Thyroid gland (tissue), 4 donors: ENCODE measurements at regions not wholly inside any gene's neighbourhood (a gene's known extent, or its start where the extent isn't known, plus 50 kb on each side); places are given as distances from the start of the nearest gene placed in this dataset.
"Not testable (repeated sequence)": the region's sequence is repeated elsewhere in the genome, so short reads cannot be mapped to it uniquely, and the experiment has no call there.

Experiments
- DNase-seq, 2 donors: peaks; one replicate each; pipeline ENCODE4 v3.0.0-alpha.2; 2019
- H3K27ac ChIP-seq, 3 donors: fragments of 200-600 bp; sonication (generic); 1 replicate in 2 of 3; 2 replicates in 1 of 3; pipeline ENCODE4 v1.5.1; 2016 to 2019; ENCODE audit warnings: mild to moderate bottlenecking in 1 of 3, moderate library complexity in 1 of 3
- H3K27me3 ChIP-seq: fragments of 200-600 bp; sonication (generic); one replicate; pipeline ENCODE4 v1.5.1; 2019
- H3K36me3 ChIP-seq, 2 donors: fragments of 200-600 bp; sonication (generic); one replicate each; pipeline ENCODE4 v1.5.1; 2016 to 2019
- H3K4me1 ChIP-seq, 2 donors: fragments of 200-600 bp; sonication (generic); one replicate each; pipeline ENCODE4 v1.5.1; 2017 to 2019
- H3K4me3 ChIP-seq, 3 donors: fragments of 200-600 bp; sonication (generic); replicated peaks in 1 of 3; 1 replicate in 2 of 3; 2 replicates in 1 of 3; pipeline ENCODE4 v1.5.1; 2016; ENCODE audit warnings: mild to moderate bottlenecking in 1 of 3
- H3K9me3 ChIP-seq: fragments of 200-600 bp; sonication (generic); one replicate; pipeline ENCODE4 v1.5.1; 2017
- POLR2A ChIP-seq, 2 donors: fragments of 450-650 bp; IDR thresholded peaks; one replicate each; pipeline ENCODE4 v1.6.1; 2017; ENCODE audit warnings: antibody characterized with exemption in 2 of 2, mild to moderate bottlenecking in 2 of 2, moderate library complexity in 1 of 2
- WGBS, 2 donors: methylation state at CpG; one replicate each; pipeline ENCODE4 v1.1.5; 2017; 5-methylcytosine and 5-hydroxymethylcytosine counted together
- intact Hi-C: fragments of 100-400 bp; cut with DNase I; formaldehyde crosslinking; loops from one replicate; pipeline ENCODE4 v1.15.1; 2023
- TF ChIP-seq, protein P1 (sequence below), 6 experiments: fragments of 200-600 bp in 3 of 6; fragments of 450-650 bp in 3 of 6; sonication (generic) in 3 of 6; IDR thresholded peaks; one replicate each; pipeline ENCODE4 v1.5.1; 2016 to 2019; ENCODE audit warnings: antibody characterized with exemption in 6 of 6, mild to moderate bottlenecking in 2 of 6, inconsistent platforms in 1 of 6, moderate library complexity in 1 of 6

- TF ChIP-seq, protein P1, sequence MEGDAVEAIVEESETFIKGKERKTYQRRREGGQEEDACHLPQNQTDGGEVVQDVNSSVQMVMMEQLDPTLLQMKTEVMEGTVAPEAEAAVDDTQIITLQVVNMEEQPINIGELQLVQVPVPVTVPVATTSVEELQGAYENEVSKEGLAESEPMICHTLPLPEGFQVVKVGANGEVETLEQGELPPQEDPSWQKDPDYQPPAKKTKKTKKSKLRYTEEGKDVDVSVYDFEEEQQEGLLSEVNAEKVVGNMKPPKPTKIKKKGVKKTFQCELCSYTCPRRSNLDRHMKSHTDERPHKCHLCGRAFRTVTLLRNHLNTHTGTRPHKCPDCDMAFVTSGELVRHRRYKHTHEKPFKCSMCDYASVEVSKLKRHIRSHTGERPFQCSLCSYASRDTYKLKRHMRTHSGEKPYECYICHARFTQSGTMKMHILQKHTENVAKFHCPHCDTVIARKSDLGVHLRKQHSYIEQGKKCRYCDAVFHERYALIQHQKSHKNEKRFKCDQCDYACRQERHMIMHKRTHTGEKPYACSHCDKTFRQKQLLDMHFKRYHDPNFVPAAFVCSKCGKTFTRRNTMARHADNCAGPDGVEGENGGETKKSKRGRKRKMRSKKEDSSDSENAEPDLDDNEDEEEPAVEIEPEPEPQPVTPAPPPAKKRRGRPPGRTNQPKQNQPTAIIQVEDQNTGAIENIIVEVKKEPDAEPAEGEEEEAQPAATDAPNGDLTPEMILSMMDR (IDR thresholded peaks at IDR 0.05), result no peak
- no peak for TF ChIP-seq POLR2A (IDR thresholded peaks at IDR 0.05)
- Histone ChIP-seq H3K4me1 (peaks cover 35 to 38% of the 10 kb centered on the region in 2 donors), H3K27me3 (no peaks in the 10 kb centered on the region), H3K9me3 (no peaks in the 10 kb centered on the region), H3K27ac (no peak overlapping the region), H3K36me3 (no peaks in the 10 kb centered on the region), H3K4me3 (no peak overlapping the region)
- no peak for DNase-seq
- intact Hi-C loops, result no loop called here
Observed at GRCh38 chr22:40108396-40108795, 69.3 kb upstream of the TNRC6B start.

DNA sequence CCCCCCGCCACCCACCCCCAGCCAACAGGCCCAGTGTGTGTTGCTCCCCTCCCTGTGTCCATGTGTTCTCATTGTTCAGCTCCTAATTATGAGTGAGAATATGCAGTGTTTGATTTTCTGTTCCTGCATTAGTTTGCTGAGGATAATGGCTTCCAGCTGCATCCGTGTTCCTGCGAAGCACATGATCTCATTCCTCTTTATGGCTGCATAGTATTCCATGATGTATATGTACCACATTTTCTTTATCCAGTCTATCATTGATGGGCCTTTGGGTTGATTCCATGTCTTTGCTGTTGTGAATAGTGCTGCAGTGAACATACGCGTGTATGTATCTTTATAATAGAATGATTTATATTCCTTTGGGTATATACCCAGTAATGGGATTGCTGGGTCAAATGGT is 68.8 kb upstream of the TNRC6B start:
- H3K9me3 ChIP-seq, H3K27me3 ChIP-seq, DNase-seq, intact Hi-C loops, H3K36me3 ChIP-seq, H3K4me3 ChIP-seq, H3K27ac ChIP-seq: not testable (repeated sequence)
- WGBS, 2 donors, result 98% methylated on average over 5 of the region's 5 CpGs
- peaks cover 35 to 41% of the 10 kb centered on the region in 2 donors for H3K4me1 ChIP-seq

DNA sequence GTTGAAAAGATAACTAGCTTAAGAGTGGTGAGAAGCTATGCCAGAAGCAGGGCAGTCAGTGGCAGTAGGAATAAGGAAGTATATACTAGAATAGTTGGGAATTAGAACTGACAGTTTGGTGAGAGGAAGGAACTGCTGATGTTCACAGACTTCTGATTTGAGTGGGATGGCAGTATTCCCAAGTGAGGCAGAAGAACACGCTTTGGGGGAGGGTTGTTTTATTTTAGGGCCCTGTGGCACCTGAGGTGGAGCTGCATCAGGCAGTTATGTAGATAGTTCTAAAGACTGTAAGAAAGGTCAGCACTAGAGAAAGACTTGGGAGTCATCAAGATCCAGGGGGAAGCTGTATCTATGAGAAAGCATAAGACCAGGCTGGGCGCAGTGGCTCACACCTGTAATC is 66.3 kb upstream of the TNRC6B start:
- intact Hi-C loops, result no loop called here

GRCh38 chr22:40112595-40112994 is 65.1 kb upstream of the TNRC6B start:
- Histone ChIP-seq H3K36me3 (no peaks in the 10 kb centered on the region), H3K4me1 (peaks cover 40 to 44% of the 10 kb centered on the region in 2 donors), H3K27me3 (no peaks in the 10 kb centered on the region), H3K4me3 (no peak overlapping the region), H3K27ac (no peak overlapping the region), H3K9me3 (no peaks in the 10 kb centered on the region)
- TF ChIP-seq, protein P1 (IDR thresholded peaks at IDR 0.05), result no peak
- no peak for TF ChIP-seq POLR2A (IDR thresholded peaks at IDR 0.05)
- WGBS, 2 donors, result 88 to 90% methylated on average over 3 of the region's 3 CpGs
- DNase-seq, result no peak
- intact Hi-C loops, result no loop called here

More for the DNA sequence above, 66.3 kb upstream of the TNRC6B start:
- DNase-seq, result no peak
- H3K36me3 ChIP-seq, result no peaks in the 10 kb centered on the region
- H3K4me1 ChIP-seq, result peaks cover 42 to 47% of the 10 kb centered on the region in 2 donors
- 79 to 86% methylated on average over 2 of the region's 2 CpGs for WGBS, 2 donors
- H3K4me3 ChIP-seq, result no peak overlapping the region
- no peak overlapping the region for H3K27ac ChIP-seq
- TF ChIP-seq POLR2A (IDR thresholded peaks at IDR 0.05), result no peak
- TF ChIP-seq, protein P1 (IDR thresholded peaks at IDR 0.05), result no peak
- H3K27me3 ChIP-seq, result no peaks in the 10 kb centered on the region
- H3K9me3 ChIP-seq, result no peaks in the 10 kb centered on the region

DNA sequence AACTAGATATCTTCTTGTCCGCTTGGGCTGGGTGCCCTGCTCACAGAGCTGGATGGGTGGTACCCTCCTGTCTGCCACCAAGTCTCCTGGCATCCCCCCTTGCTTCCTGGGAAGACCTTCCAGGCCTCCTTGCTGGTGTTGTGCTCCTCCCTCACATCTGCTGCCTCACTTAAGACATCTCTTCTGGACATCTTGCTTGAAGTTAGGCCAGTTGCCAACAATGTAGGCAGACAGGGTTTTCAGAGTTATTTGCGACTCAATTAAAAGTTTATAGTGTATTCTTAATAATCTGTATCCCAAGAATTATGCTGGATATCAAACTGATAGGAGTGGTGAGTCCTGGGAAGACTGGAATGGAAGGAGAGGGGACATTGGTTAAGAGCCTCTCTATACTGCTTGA is 64.0 kb upstream of the TNRC6B start:
- intact Hi-C loops, result no loop called here
- Histone ChIP-seq H3K4me1 (peaks cover 32 to 39% of the 10 kb centered on the region in 2 donors), H3K4me3 (no peak overlapping the region), H3K27ac (no peak overlapping the region), H3K27me3 (no peaks in the 10 kb centered on the region), H3K9me3 (no peaks in the 10 kb centered on the region), H3K36me3 (no peaks in the 10 kb centered on the region)
- 90 to 95% methylated on average over 2 of the region's 2 CpGs for WGBS, 2 donors
- TF ChIP-seq POLR2A (IDR thresholded peaks at IDR 0.05), result no peak
- TF ChIP-seq, protein P1 (IDR thresholded peaks at IDR 0.05), result no peak
- DNase-seq, result no peak

GRCh38 chr22:40114411-40114810 is 63.3 kb upstream of the TNRC6B start:
- Histone ChIP-seq H3K36me3 (no peaks in the 10 kb centered on the region), H3K27me3 (no peaks in the 10 kb centered on the region), H3K9me3 (no peaks in the 10 kb centered on the region), H3K27ac (no peak overlapping the region), H3K4me1 (peaks cover 39% of the 10 kb centered on the region in 2 donors), H3K4me3 (no peak overlapping the region)
- 87 to 90% methylated on average over 6 of the region's 6 CpGs for WGBS, 2 donors
- intact Hi-C loops, result no loop called here
- no peak for DNase-seq
- TF ChIP-seq, protein P1 (IDR thresholded peaks at IDR 0.05), result no peak
- no peak for TF ChIP-seq POLR2A (IDR thresholded peaks at IDR 0.05)
